Lung (tissue), 11 donors: ENCODE measurements at regions not wholly inside any gene's neighbourhood (a gene's known extent, or its start where the extent isn't known, plus 50 kb on each side); places are given as distances from the start of the nearest gene placed in this dataset.

Experiments used
- ATAC-seq: fragments of 200-7000 bp; cut with Tn5 transposase; one replicate; pipeline ENCODE4 v1.9.1; 2020; ENCODE audit warnings: moderate number of reproducible peaks; ENCODE audit not compliant: insufficient read depth, low FRiP score
- DNase-seq, 3 donors: peaks; one replicate each; pipeline ENCODE4 v3.0.0-alpha.2; 2013 to 2017
- H3K27ac ChIP-seq, 2 donors: one replicate each; pipeline ENCODE4 v1.5.1; 2013; ENCODE audit warnings: mild to moderate bottlenecking in 2 of 2, moderate library complexity in 2 of 2, control low read depth in 1 of 2, inconsistent platforms in 1 of 2, low read depth in 1 of 2, low read length in 1 of 2
- H3K27me3 ChIP-seq, 3 donors: one replicate each; pipeline ENCODE4 v1.5.1; 2013; ENCODE audit warnings: low read length in 2 of 3; ENCODE audit not compliant: control insufficient read depth in 3 of 3, insufficient read depth in 3 of 3
- H3K36me3 ChIP-seq, 4 donors: one replicate each; pipeline ENCODE4 v1.5.1; 2013; ENCODE audit warnings: low read length in 4 of 4, mild to moderate bottlenecking in 1 of 4, moderate library complexity in 1 of 4; ENCODE audit not compliant: control insufficient read depth in 4 of 4, insufficient read depth in 4 of 4
- H3K4me1 ChIP-seq, 5 donors: one replicate each; pipeline ENCODE4 v1.5.1; 2013; ENCODE audit warnings: low read length in 5 of 5, mild to moderate bottlenecking in 2 of 5, moderate library complexity in 1 of 5; ENCODE audit not compliant: control insufficient read depth in 5 of 5, insufficient read depth in 5 of 5
- H3K4me3 ChIP-seq: one replicate; pipeline ENCODE4 v1.5.1; 2013; ENCODE audit warnings: mild to moderate bottlenecking, control low read depth, moderate library complexity
- H3K9ac ChIP-seq, 2 donors: one replicate each; pipeline ENCODE4 v1.5.1; 2013; ENCODE audit warnings: low read length in 2 of 2, control low read depth in 1 of 2; ENCODE audit not compliant: insufficient read depth in 1 of 2
- H3K9me3 ChIP-seq, 4 donors: one replicate each; pipeline ENCODE4 v1.5.1; 2013; ENCODE audit warnings: low read length in 3 of 4, mild to moderate bottlenecking in 1 of 4, moderate library complexity in 1 of 4; ENCODE audit not compliant: control insufficient read depth in 4 of 4, insufficient read depth in 3 of 4
- WGBS, 2 donors: extraction: QIAGEN DNeasy Blood & Tissue Kit; methylation state at CpG; one replicate each; pipeline ENCODE4 v1.1.7; 2013; 5-methylcytosine and 5-hydroxymethylcytosine counted together
- TF ChIP-seq, protein P1 (sequence below): IDR thresholded peaks from 2 replicates; pipeline ENCODE4 v1.5.1; 2012; ENCODE audit warnings: mild to moderate bottlenecking; ENCODE audit errors: control extremely low read depth, extremely low read depth
- donor health status: control.
- donor health status: control.
- donor health status: Bipolar disorder and iron deficiency.
- donor health status: healthy.
- donor health status: DM: yes; HTN: yes; CAD: no.

DNA sequence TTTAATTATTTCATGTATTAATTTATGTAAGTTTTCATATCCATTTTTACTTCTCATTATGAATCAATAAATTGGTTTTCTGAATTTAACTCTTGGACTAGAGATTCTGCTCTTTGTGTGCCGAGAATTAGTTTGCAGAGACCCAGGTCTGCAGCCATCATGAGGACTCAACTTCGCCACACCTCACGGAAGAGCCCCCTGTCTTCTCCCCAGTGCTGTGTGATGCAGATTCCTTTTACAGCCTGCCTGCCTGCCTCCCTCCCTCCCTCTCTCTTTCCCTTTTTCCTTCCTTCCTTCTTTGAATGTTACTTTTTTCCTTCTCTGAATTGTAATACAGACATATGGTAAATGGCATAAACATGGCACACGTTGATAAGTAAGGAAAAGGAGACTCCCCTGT is 947.7 kb downstream of the TBC1D22A start:
- Histone ChIP-seq H3K36me3 (no peaks in the 10 kb centered on the region), H3K27ac (no peak overlapping the region), H3K9me3 (peaks cover 0 to 2% (median 0%) of the 10 kb centered on the region in 4 donors), H3K27me3 (no peaks in the 10 kb centered on the region), H3K9ac (no peak overlapping the region), H3K4me3 (no peak overlapping the region), H3K4me1 (no peaks in the 10 kb centered on the region)
- DNase-seq (no peak), ATAC-seq (no peak)
- 67 to 68% methylated on average over 4 of the region's 4 CpGs for WGBS, 2 donors
- TF ChIP-seq, protein P1, sequence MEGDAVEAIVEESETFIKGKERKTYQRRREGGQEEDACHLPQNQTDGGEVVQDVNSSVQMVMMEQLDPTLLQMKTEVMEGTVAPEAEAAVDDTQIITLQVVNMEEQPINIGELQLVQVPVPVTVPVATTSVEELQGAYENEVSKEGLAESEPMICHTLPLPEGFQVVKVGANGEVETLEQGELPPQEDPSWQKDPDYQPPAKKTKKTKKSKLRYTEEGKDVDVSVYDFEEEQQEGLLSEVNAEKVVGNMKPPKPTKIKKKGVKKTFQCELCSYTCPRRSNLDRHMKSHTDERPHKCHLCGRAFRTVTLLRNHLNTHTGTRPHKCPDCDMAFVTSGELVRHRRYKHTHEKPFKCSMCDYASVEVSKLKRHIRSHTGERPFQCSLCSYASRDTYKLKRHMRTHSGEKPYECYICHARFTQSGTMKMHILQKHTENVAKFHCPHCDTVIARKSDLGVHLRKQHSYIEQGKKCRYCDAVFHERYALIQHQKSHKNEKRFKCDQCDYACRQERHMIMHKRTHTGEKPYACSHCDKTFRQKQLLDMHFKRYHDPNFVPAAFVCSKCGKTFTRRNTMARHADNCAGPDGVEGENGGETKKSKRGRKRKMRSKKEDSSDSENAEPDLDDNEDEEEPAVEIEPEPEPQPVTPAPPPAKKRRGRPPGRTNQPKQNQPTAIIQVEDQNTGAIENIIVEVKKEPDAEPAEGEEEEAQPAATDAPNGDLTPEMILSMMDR, result no peak

DNA sequence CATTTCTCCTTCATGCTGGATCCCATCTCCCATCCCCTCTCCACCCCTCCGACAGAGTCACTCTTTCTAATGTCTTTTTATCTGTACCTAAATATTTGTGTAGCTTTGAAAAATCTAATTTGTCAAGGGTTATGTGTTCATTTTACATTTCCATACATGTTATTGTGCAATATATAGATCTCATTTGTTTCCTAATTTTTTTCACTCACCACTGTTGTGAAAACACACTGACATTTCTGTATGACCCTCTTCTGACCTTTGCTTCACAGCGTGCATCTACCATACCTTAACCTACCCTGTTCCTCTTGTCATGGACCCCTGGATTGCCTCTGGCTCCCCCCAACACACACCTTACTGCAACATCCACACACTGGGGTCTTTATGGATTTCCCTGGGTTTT is 942.9 kb downstream of the TBC1D22A start:
- no peak overlapping the region for H3K4me3 ChIP-seq
- ATAC-seq, result no peak
- H3K36me3 ChIP-seq, result no peaks in the 10 kb centered on the region
- H3K27me3 ChIP-seq, result no peaks in the 10 kb centered on the region
- H3K9ac ChIP-seq, result no peak overlapping the region
- no peak overlapping the region for H3K27ac ChIP-seq
- WGBS, 2 donors, result 70 to 91% methylated on average over 2 of the region's 2 CpGs
- peaks cover 0 to 2% (median 0%) of the 10 kb centered on the region in 4 donors for H3K9me3 ChIP-seq
- TF ChIP-seq, protein P1, result no peak
- DNase-seq, result no peak
- H3K4me1 ChIP-seq, result no peaks in the 10 kb centered on the region

DNA sequence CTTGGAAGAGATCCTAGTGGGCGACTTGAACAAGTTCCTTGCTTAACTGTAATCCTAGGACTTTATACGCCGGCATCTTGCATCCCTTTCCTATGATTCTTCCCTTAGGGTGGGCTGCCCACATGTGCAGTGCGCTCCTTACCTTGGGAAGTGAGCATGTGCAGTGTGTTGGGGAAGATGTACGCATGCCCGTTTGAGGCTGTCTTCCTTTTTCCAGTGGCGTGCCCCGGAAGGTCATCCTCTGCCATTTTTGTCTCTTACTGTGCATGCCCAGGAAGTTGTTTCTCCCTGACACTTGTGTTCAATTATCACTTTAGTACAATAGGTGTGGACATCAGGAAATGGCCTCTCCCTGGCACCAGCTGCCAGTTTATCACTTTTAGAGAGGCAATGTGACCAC is 936.5 kb downstream of the TBC1D22A start:
- Histone ChIP-seq H3K4me1 (no peaks in the 10 kb centered on the region), H3K36me3 (no peaks in the 10 kb centered on the region), H3K4me3 (no peak overlapping the region), H3K27me3 (no peaks in the 10 kb centered on the region), H3K9me3 (no peaks in the 10 kb centered on the region), H3K27ac (no peak overlapping the region), H3K9ac (no peak overlapping the region)
- DNase-seq (no peak), ATAC-seq (no peak)
- WGBS, 2 donors, result 77% methylated on average over 8 of the region's 8 CpGs
- TF ChIP-seq, protein P1, result no peak

DNA sequence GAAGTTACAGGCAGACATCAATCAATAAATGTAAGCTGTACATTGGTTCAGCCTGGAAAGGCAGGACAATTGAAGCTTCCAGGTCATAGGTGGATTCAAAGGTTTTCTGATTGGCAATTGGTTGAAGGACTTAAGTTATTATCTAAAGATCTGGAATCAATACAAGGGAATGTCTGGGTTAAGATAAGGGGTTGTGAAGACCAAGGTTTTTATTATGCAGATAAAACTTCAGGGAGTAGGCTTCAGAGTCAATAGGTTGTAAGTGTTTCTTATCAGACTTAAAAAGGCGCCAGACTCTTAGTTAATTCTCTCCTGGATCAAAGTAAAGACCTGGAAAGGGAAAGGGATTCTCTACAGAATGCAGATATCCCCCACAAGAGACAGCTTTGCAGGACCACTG is 935.4 kb downstream of the TBC1D22A start:
- Histone ChIP-seq H3K4me1 (no peaks in the 10 kb centered on the region), H3K9me3 (no peaks in the 10 kb centered on the region), H3K36me3 (no peaks in the 10 kb centered on the region), H3K27ac (no peak overlapping the region), H3K27me3 (no peaks in the 10 kb centered on the region), H3K4me3 (no peak overlapping the region), H3K9ac (no peak overlapping the region)
- 55 to 69% methylated on average over 1 of the region's 1 CpG for WGBS, 2 donors
- TF ChIP-seq, protein P1, result no peak
- no peak for DNase-seq
- ATAC-seq, result no peak
